Right hindlimb (tissue), 1 donor: ENCODE measurements at regions not wholly inside any gene's neighbourhood (a gene's known extent, or its start where the extent isn't known, plus 50 kb on each side); places are given as distances from the start of the nearest gene placed in this dataset.

ENCODE experiments used
- DNase-seq: peaks from one replicate; pipeline ENCODE4 v3.0.0-alpha.2; 2018

- no peak for DNase-seq
Observed at GRCh38 chr16:80298676-80299075, 242.1 kb upstream of the DYNLRB2 start.

GRCh38 chr16:80296034-80296433, 244.8 kb upstream of the DYNLRB2 start:
- no peak for DNase-seq

- DNase-seq = no peak
Observed at GRCh38 chr16:80294172-80294571, 246.6 kb upstream of the DYNLRB2 start.

GRCh38 chr16:80288616-80289015, 252.2 kb upstream of the DYNLRB2 start:
- no peak for DNase-seq

GRCh38 chr16:80287674-80288073, 253.1 kb upstream of the DYNLRB2 start:
- no peak for DNase-seq

- no peak for DNase-seq
Observed at GRCh38 chr16:80285104-80285503, 255.7 kb upstream of the DYNLRB2 start.

GRCh38 chr16:80283466-80284392, 257.1 kb upstream of the DYNLRB2 start:
- DNase-seq = no peak

- DNase-seq = no peak
Observed at GRCh38 chr16:80280557-80280956, 260.2 kb upstream of the DYNLRB2 start.

GRCh38 chr16:80279656-80280055, 261.1 kb upstream of the DYNLRB2 start:
- DNase-seq = no peak

- no peak for DNase-seq
Observed at GRCh38 chr16:80277182-80277581, 263.6 kb upstream of the DYNLRB2 start.

- DNase-seq = no peak
Observed at GRCh38 chr16:80274576-80275191, 266.1 kb upstream of the DYNLRB2 start.

- DNase-seq = no peak
Observed at GRCh38 chr16:80273635-80274538, 266.9 kb upstream of the DYNLRB2 start.

- DNase-seq = no peak
Observed at GRCh38 chr16:80265624-80266306, 275.0 kb upstream of the DYNLRB2 start.

GRCh38 chr16:80263848-80264694, 276.7 kb upstream of the DYNLRB2 start:
- no peak for DNase-seq

- DNase-seq = no peak
Observed at GRCh38 chr16:80263181-80263823, 277.5 kb upstream of the DYNLRB2 start.

GRCh38 chr16:80260906-80261311, 279.9 kb upstream of the DYNLRB2 start:
- no peak for DNase-seq

GRCh38 chr16:80259290-80259805, 281.4 kb upstream of the DYNLRB2 start:
- no peak for DNase-seq

GRCh38 chr16:80258407-80258806, 282.4 kb upstream of the DYNLRB2 start:
- DNase-seq = no peak

- DNase-seq = no peak
Observed at GRCh38 chr16:80254970-80255369, 285.8 kb upstream of the DYNLRB2 start.

- no peak for DNase-seq
Observed at GRCh38 chr16:80253741-80254140, 287.1 kb upstream of the DYNLRB2 start.

GRCh38 chr16:80250381-80250780, 290.4 kb upstream of the DYNLRB2 start:
- DNase-seq = no peak
